Activated CD4-positive, alpha-beta T cell treated with anti-CD3 and anti-CD28 coated beads, Interleukin-2, Interleukin-4, amounts not matched to agents 100 ng/mL and 50 ng/mL, durations not matched to agents 16 hours and 8 hours (primary cell): ENCODE measurements at regions not wholly inside any gene's neighbourhood (a gene's known extent, or its start where the extent isn't known, plus 50 kb on each side); places are given as distances from the start of the nearest gene placed in this dataset.
"Not testable (repeated sequence)": the region's sequence is repeated elsewhere in the genome, so short reads cannot be mapped to it uniquely, and the experiment has no call there.

Experiments
- DNase-seq: peaks from one replicate; pipeline ENCODE4 v3.0.0-alpha.2; 2020; ENCODE audit warnings: low spot score

- no peak for DNase-seq
Observed at GRCh38 chr11:129637983-129638776, 177.5 kb upstream of the TMEM45B start.

- peak; percentile 81 for DNase-seq
Observed at GRCh38 chr11:129639300-129639699, 176.3 kb upstream of the TMEM45B start.

GRCh38 chr11:129640671-129641070, 175.0 kb upstream of the TMEM45B start:
- DNase-seq, result no peak

GRCh38 chr11:129643031-129643721, 172.5 kb upstream of the TMEM45B start:
- DNase-seq, result peak; percentile 78

GRCh38 chr11:129644326-129644725, 171.3 kb upstream of the TMEM45B start:
- no peak for DNase-seq

- no peak for DNase-seq
Observed at GRCh38 chr11:129645943-129646342, 169.7 kb upstream of the TMEM45B start.

GRCh38 chr11:129650044-129650443, 165.6 kb upstream of the TMEM45B start:
- not testable (repeated sequence) for DNase-seq

GRCh38 chr11:129652835-129653234, 162.8 kb upstream of the TMEM45B start:
- DNase-seq, result no peak

- no peak for DNase-seq
Observed at GRCh38 chr11:129655247-129655832, 160.3 kb upstream of the TMEM45B start.

GRCh38 chr11:129657866-129658525, 157.7 kb upstream of the TMEM45B start:
- DNase-seq, result no peak

GRCh38 chr11:129658526-129658867, 157.2 kb upstream of the TMEM45B start:
- no peak for DNase-seq

- DNase-seq, result no peak
Observed at GRCh38 chr11:129680907-129681306, 134.7 kb upstream of the TMEM45B start.

- DNase-seq, result no peak
Observed at GRCh38 chr11:129681344-129682114, 134.1 kb upstream of the TMEM45B start.

GRCh38 chr11:129686269-129686668, 129.4 kb upstream of the TMEM45B start:
- no peak for DNase-seq

- DNase-seq, result no peak
Observed at GRCh38 chr11:129691142-129691541, 124.5 kb upstream of the TMEM45B start.

GRCh38 chr11:129694538-129694937, 121.1 kb upstream of the TMEM45B start:
- DNase-seq, result peak; percentile 6

- DNase-seq, result no peak
Observed at GRCh38 chr11:129694966-129695365, 120.7 kb upstream of the TMEM45B start.

GRCh38 chr11:129695571-129696308, 119.9 kb upstream of the TMEM45B start:
- peak; percentile 68 for DNase-seq

- no peak for DNase-seq
Observed at GRCh38 chr11:129696309-129696989, 119.2 kb upstream of the TMEM45B start.

- DNase-seq, result no peak
Observed at GRCh38 chr11:129698212-129698611, 117.4 kb upstream of the TMEM45B start.
